DND-41 (cell line): ENCODE measurements at regions not wholly inside any gene's neighbourhood (a gene's known extent, or its start where the extent isn't known, plus 50 kb on each side); places are given as distances from the start of the nearest gene placed in this dataset.

Experiments
- ATAC-seq: fragments of 200-7000 bp; cut with Tn5 transposase; 3 replicates; pipeline ENCODE4 v1.9.1; 2021; ENCODE audit warnings: low read depth; ENCODE audit not compliant: insufficient read depth
- DNase-seq: peaks from one replicate; pipeline ENCODE4 v3.0.0-alpha.2; 2020
- H2AFZ ChIP-seq: 2 replicates; pipeline ENCODE4 v1.6.0; 2012; ENCODE audit warnings: low read depth, low read length
- H3K27ac ChIP-seq: 2 replicates; pipeline ENCODE4 v1.5.1; 2012; ENCODE audit warnings: low read length, inconsistent platforms
- H3K27me3 ChIP-seq: fragments of 200-600 bp; sonication (generic); 2 replicates; pipeline ENCODE4 v1.6.0; 2012; ENCODE audit warnings: low read length, mild to moderate bottlenecking, inconsistent platforms; ENCODE audit not compliant: insufficient read depth, poor library complexity
- H3K36me3 ChIP-seq: 2 replicates; pipeline ENCODE4 v1.5.1; 2012; ENCODE audit warnings: low read length, inconsistent platforms; ENCODE audit not compliant: insufficient read depth
- H3K4me1 ChIP-seq: 2 replicates; pipeline ENCODE4 v1.5.1; 2012; ENCODE audit warnings: mild to moderate bottlenecking, low read length; ENCODE audit not compliant: insufficient read depth
- H3K4me2 ChIP-seq: 2 replicates; pipeline ENCODE4 v1.6.0; 2012; ENCODE audit warnings: mild to moderate bottlenecking, moderate library complexity, low read length, inconsistent platforms; ENCODE audit not compliant: insufficient read depth
- H3K4me3 ChIP-seq, 2 experiments: fragments of 200-600 bp in 1 of 2; shearing (Covaris generic) in 1 of 2; 2 replicates each; pipeline ENCODE4 v1.5.1; 2012 to 2016; ENCODE audit warnings: inconsistent platforms in 2 of 2, low read length in 2 of 2, mild to moderate bottlenecking in 2 of 2, low read depth in 1 of 2, moderate library complexity in 1 of 2
- H3K79me2 ChIP-seq: 2 replicates; pipeline ENCODE4 v1.6.0; 2012; ENCODE audit warnings: low read length, inconsistent platforms; ENCODE audit not compliant: insufficient read depth
- H3K9ac ChIP-seq: 2 replicates; pipeline ENCODE4 v1.6.0; 2012; ENCODE audit warnings: low read depth, mild to moderate bottlenecking, inconsistent platforms, low read length, moderate library complexity
- H3K9me3 ChIP-seq: 2 replicates; pipeline ENCODE4 v1.5.1; 2012; ENCODE audit warnings: low read length, moderate library complexity, mild to moderate bottlenecking, inconsistent platforms; ENCODE audit not compliant: insufficient read depth, severe bottlenecking
- H4K20me1 ChIP-seq: 2 replicates; pipeline ENCODE4 v1.6.0; 2012; ENCODE audit warnings: low read length; ENCODE audit not compliant: insufficient read depth
- CTCF ChIP-seq: IDR thresholded peaks from 2 replicates; pipeline ENCODE4 v1.5.1; 2012; ENCODE audit warnings: borderline replicate concordance, low read length, moderate library complexity, mild to moderate bottlenecking; ENCODE audit not compliant: poor library complexity, severe bottlenecking; ENCODE audit errors: extremely low read depth
- EZH2 ChIP-seq: IDR thresholded peaks from 3 replicates; pipeline ENCODE4 v1.6.1; 2012; ENCODE audit warnings: borderline replicate concordance, low read depth, mild to moderate bottlenecking, moderate library complexity, low read length, inconsistent platforms; ENCODE audit not compliant: severe bottlenecking

- no peak for DNase-seq
- Histone ChIP-seq H3K79me2 (no peaks in the 10 kb centered on the region), H3K4me1 (no peaks in the 10 kb centered on the region), H3K36me3 (no peaks in the 10 kb centered on the region), H3K9ac (no peak overlapping the region), H3K4me2 (no peak overlapping the region), H2AFZ (no peak overlapping the region), H3K27me3 (peaks cover 13% of the 10 kb centered on the region), H4K20me1 (no peaks in the 10 kb centered on the region; the same call in 1 of the 2 replicates), H3K27ac (no peak overlapping the region), H3K4me3 (no peak overlapping the region), H3K9me3 (no peaks in the 10 kb centered on the region)
- ATAC-seq, result no peak
- TF ChIP-seq EZH2 (no peak), CTCF (no peak)
These were observed 74.3 kb downstream of the ANKRD60 start for GRCh38 chr20:58154113-58154512.

- DNase-seq (no peak), ATAC-seq (no peak)
- Histone ChIP-seq H2AFZ (no peak overlapping the region), H3K9me3 (no peaks in the 10 kb centered on the region), H3K4me1 (no peaks in the 10 kb centered on the region), H3K27ac (no peak overlapping the region), H3K4me2 (no peak overlapping the region), H4K20me1 (no peaks in the 10 kb centered on the region; the same call in 1 of the 2 replicates), H3K27me3 (peaks cover 13% of the 10 kb centered on the region), H3K36me3 (no peaks in the 10 kb centered on the region), H3K4me3 (no peak overlapping the region), H3K79me2 (no peaks in the 10 kb centered on the region), H3K9ac (no peak overlapping the region)
- TF ChIP-seq CTCF, result no peak
- no peak for TF ChIP-seq EZH2
These were observed 75.3 kb downstream of the ANKRD60 start for GRCh38 chr20:58153121-58153520.

GRCh38 chr20:58150772-58151171, 77.7 kb downstream of the ANKRD60 start:
- no peak for DNase-seq
- H3K9ac ChIP-seq, result no peak overlapping the region
- no peak overlapping the region for H3K27ac ChIP-seq
- no peaks in the 10 kb centered on the region for H3K36me3 ChIP-seq
- no peaks in the 10 kb centered on the region; the same call in 1 of the 2 replicates for H4K20me1 ChIP-seq
- no peak overlapping the region for H2AFZ ChIP-seq
- H3K9me3 ChIP-seq, result no peaks in the 10 kb centered on the region
- H3K4me2 ChIP-seq, result no peak overlapping the region
- ATAC-seq, result no peak
- no peaks in the 10 kb centered on the region for H3K4me1 ChIP-seq
- peaks cover 14% of the 10 kb centered on the region for H3K27me3 ChIP-seq
- TF ChIP-seq EZH2 (no peak), CTCF (no peak)
- no peak overlapping the region for H3K4me3 ChIP-seq
- H3K79me2 ChIP-seq, result no peaks in the 10 kb centered on the region
